ENCODE measurements at regions not wholly inside any gene's neighbourhood (a gene's known extent, or its start where the extent isn't known, plus 50 kb on each side); places are given as distances from the start of the nearest gene placed in this dataset.

- intact Hi-C loops (cut with micrococcal nuclease), result no loop called here
- POLR2A ChIA-PET, result no interaction called here
- H3K27ac Mint-ChIP-seq, result no peak overlapping the region
- peaks cover 15% of the 10 kb centered on the region for H3K36me3 Mint-ChIP-seq
- no peak overlapping the region for H3K4me3 Mint-ChIP-seq
- H3K27me3 Mint-ChIP-seq, result peaks cover 35% of the 10 kb centered on the region
- CTCF ChIA-PET, result interaction anchor here (1.1 to 8.8 kb wide), 3 partner anchors 24 to 210 kb away, joined by 4 to 190 read pairs (median 7); no protein-coding TSS in a partner anchor
- H3K9me3 Mint-ChIP-seq, result peaks cover 34% of the 10 kb centered on the region
- H3K4me1 Mint-ChIP-seq (ENCODE audit: low read depth), result no peaks in the 10 kb centered on the region
- DNase-seq, result no peak
Observed at GRCh38 chr16:86022381-86022960, 123.5 kb downstream of the IRF8 start.

- H3K4me3 Mint-ChIP-seq, result no peak overlapping the region
- DNase-seq, result no peak
- no peaks in the 10 kb centered on the region for H3K4me1 Mint-ChIP-seq (ENCODE audit: low read depth)
- H3K36me3 Mint-ChIP-seq, result peaks cover 13% of the 10 kb centered on the region
- H3K9me3 Mint-ChIP-seq, result peaks cover 35% of the 10 kb centered on the region
- ChIA-PET POLR2A (no interaction called here), CTCF (no interaction called here)
- intact Hi-C loops (cut with micrococcal nuclease), result no loop called here
- peaks cover 25% of the 10 kb centered on the region for H3K27me3 Mint-ChIP-seq
- no peak overlapping the region for H3K27ac Mint-ChIP-seq
Observed at GRCh38 chr16:86024210-86024609, 125.2 kb downstream of the IRF8 start.

GRCh38 chr16:86025706-86026105, 126.7 kb downstream of the IRF8 start:
- peaks cover 13% of the 10 kb centered on the region for H3K27me3 Mint-ChIP-seq
- ChIA-PET CTCF (interaction anchor here (0.9 to 1.3 kb wide), 2 partner anchors 10 to 205 kb away, joined by 3 to 4 read pairs; no protein-coding TSS in a partner anchor), POLR2A (no interaction called here)
- intact Hi-C loops (cut with micrococcal nuclease), result no loop called here
- no peak for DNase-seq
- H3K4me1 Mint-ChIP-seq (ENCODE audit: low read depth), result no peaks in the 10 kb centered on the region
- H3K36me3 Mint-ChIP-seq, result peaks cover 7% of the 10 kb centered on the region
- H3K27ac Mint-ChIP-seq, result no peak overlapping the region
- peaks cover 25% of the 10 kb centered on the region for H3K9me3 Mint-ChIP-seq
- no peak overlapping the region for H3K4me3 Mint-ChIP-seq

GRCh38 chr16:86026171-86026910, 127.4 kb downstream of the IRF8 start:
- H3K27me3 Mint-ChIP-seq, result peaks cover 12% of the 10 kb centered on the region
- CTCF ChIA-PET, result interaction anchor here (0.9 kb wide), 1 partner anchor 205 kb away, joined by 4 read pairs; no protein-coding TSS in a partner anchor
- H3K27ac Mint-ChIP-seq, result no peak overlapping the region
- intact Hi-C loops (cut with micrococcal nuclease), result no loop called here
- H3K9me3 Mint-ChIP-seq, result peaks cover 25% of the 10 kb centered on the region
- POLR2A ChIA-PET, result no interaction called here
- no peaks in the 10 kb centered on the region for H3K4me1 Mint-ChIP-seq (ENCODE audit: low read depth)
- H3K4me3 Mint-ChIP-seq, result no peak overlapping the region
- DNase-seq, result no peak
- H3K36me3 Mint-ChIP-seq, result peaks cover 7% of the 10 kb centered on the region

GRCh38 chr16:86026916-86027315, 128.0 kb downstream of the IRF8 start:
- Mint-ChIP-seq H3K9me3 (peaks cover 25% of the 10 kb centered on the region), H3K36me3 (peaks cover 7% of the 10 kb centered on the region), H3K27ac (no peak overlapping the region), H3K27me3 (peaks cover 12% of the 10 kb centered on the region), H3K4me3 (no peak overlapping the region), H3K4me1 (ENCODE audit: low read depth) (no peaks in the 10 kb centered on the region)
- ChIA-PET CTCF (no interaction called here), POLR2A (no interaction called here)
- no peak for DNase-seq
- intact Hi-C loops (cut with micrococcal nuclease), result no loop called here

- H3K27ac Mint-ChIP-seq, result no peak overlapping the region
- no peaks in the 10 kb centered on the region for H3K4me1 Mint-ChIP-seq (ENCODE audit: low read depth)
- no peak for DNase-seq
- ChIA-PET CTCF (interaction anchor here (2.3 kb wide), 1 partner anchor 206 kb away, joined by 8 read pairs; no protein-coding TSS in a partner anchor), POLR2A (no interaction called here)
- peaks cover 7% of the 10 kb centered on the region for H3K36me3 Mint-ChIP-seq
- no peak overlapping the region for H3K4me3 Mint-ChIP-seq
- peaks cover 25% of the 10 kb centered on the region for H3K9me3 Mint-ChIP-seq
- intact Hi-C loops (cut with micrococcal nuclease), result no loop called here
- H3K27me3 Mint-ChIP-seq, result peaks cover 15% of the 10 kb centered on the region
Observed at GRCh38 chr16:86027373-86028126, 128.6 kb downstream of the IRF8 start.

GRCh38 chr16:86029131-86029741, 130.3 kb downstream of the IRF8 start:
- DNase-seq, result no peak
- intact Hi-C loops (cut with micrococcal nuclease), result no loop called here
- Mint-ChIP-seq H3K27me3 (peaks cover 14% of the 10 kb centered on the region), H3K36me3 (peaks cover 4% of the 10 kb centered on the region), H3K4me1 (ENCODE audit: low read depth) (no peaks in the 10 kb centered on the region), H3K4me3 (no peak overlapping the region), H3K9me3 (peaks cover 14% of the 10 kb centered on the region), H3K27ac (no peak overlapping the region)
- ChIA-PET CTCF (interaction anchor here (1.4 to 2.3 kb wide), 2 partner anchors 208 to 210 kb away, joined by 4 to 8 read pairs; no protein-coding TSS in a partner anchor), POLR2A (no interaction called here)

GRCh38 chr16:86030116-86030515, 131.2 kb downstream of the IRF8 start:
- no peak for DNase-seq
- Mint-ChIP-seq H3K27ac (no peak overlapping the region), H3K27me3 (peaks cover 13% of the 10 kb centered on the region), H3K9me3 (peaks cover 6% of the 10 kb centered on the region), H3K36me3 (peaks cover 3% of the 10 kb centered on the region), H3K4me1 (ENCODE audit: low read depth) (no peaks in the 10 kb centered on the region), H3K4me3 (no peak overlapping the region)
- ChIA-PET POLR2A (no interaction called here), CTCF (interaction anchor here (1.7 to 2.8 kb wide), 3 partner anchors 14 to 209 kb away, joined by 4 to 8 read pairs (median 6); no protein-coding TSS in a partner anchor)
- intact Hi-C loops (cut with micrococcal nuclease), result no loop called here

GRCh38 chr16:86031141-86031678, 132.2 kb downstream of the IRF8 start:
- Mint-ChIP-seq H3K36me3 (no peaks in the 10 kb centered on the region), H3K27ac (no peak overlapping the region), H3K27me3 (peaks cover 11% of the 10 kb centered on the region), H3K4me3 (no peak overlapping the region), H3K4me1 (ENCODE audit: low read depth) (no peaks in the 10 kb centered on the region), H3K9me3 (peaks cover 4% of the 10 kb centered on the region)
- intact Hi-C loops (cut with micrococcal nuclease), result no loop called here
- POLR2A ChIA-PET, result no interaction called here
- CTCF ChIA-PET, result interaction anchor here (0.7 to 2.8 kb wide), 4 partner anchors 13 to 212 kb away, joined by 3 to 6 read pairs (median 4); no protein-coding TSS in a partner anchor
- no peak for DNase-seq

GRCh38 chr16:86033016-86033474, 134.1 kb downstream of the IRF8 start:
- ChIA-PET POLR2A (no interaction called here), CTCF (no interaction called here)
- H3K4me3 Mint-ChIP-seq, result no peak overlapping the region
- H3K27ac Mint-ChIP-seq, result no peak overlapping the region
- H3K36me3 Mint-ChIP-seq, result no peaks in the 10 kb centered on the region
- peaks cover 9% of the 10 kb centered on the region for H3K27me3 Mint-ChIP-seq
- no peak for DNase-seq
- peaks cover under 1% of the 10 kb centered on the region for H3K9me3 Mint-ChIP-seq
- H3K4me1 Mint-ChIP-seq (ENCODE audit: low read depth), result no peaks in the 10 kb centered on the region
- intact Hi-C loops (cut with micrococcal nuclease), result no loop called here

- no peak overlapping the region for H3K27ac Mint-ChIP-seq
- no peaks in the 10 kb centered on the region for H3K36me3 Mint-ChIP-seq
- intact Hi-C loops (cut with micrococcal nuclease), result no loop called here
- DNase-seq, result no peak
- CTCF ChIA-PET, result no interaction called here
- no peaks in the 10 kb centered on the region for H3K9me3 Mint-ChIP-seq
- no peaks in the 10 kb centered on the region for H3K4me1 Mint-ChIP-seq (ENCODE audit: low read depth)
- no peak overlapping the region for H3K4me3 Mint-ChIP-seq
- peaks cover 7% of the 10 kb centered on the region for H3K27me3 Mint-ChIP-seq
- POLR2A ChIA-PET, result no interaction called here
Observed at GRCh38 chr16:86033971-86034370, 135.0 kb downstream of the IRF8 start.
